Activated CD8-positive, alpha-beta T cell treated with anti-CD3 and anti-CD28 coated beads for 36 hours (primary cell): ENCODE measurements at regions not wholly inside any gene's neighbourhood (a gene's known extent, or its start where the extent isn't known, plus 50 kb on each side); places are given as distances from the start of the nearest gene placed in this dataset.

Experiments used
- ATAC-seq: fragments of 200-7000 bp; cut with Tn5 transposase; one replicate; pipeline ENCODE4 v1.10.0; 2021; ENCODE audit warnings: mild to moderate bottlenecking, moderate library complexity
- CTCF ChIA-PET: fragments of 350-600 bp; sonication (Branson Sonifier 250); formaldehyde crosslinking; loops from one replicate; lab custom pipeline; 2021; ENCODE audit warnings: antibody characterized with exemption; lab: Charles Lee
- POLR2A ChIA-PET: fragments of 350-600 bp; sonication (Branson Sonifier 250); formaldehyde crosslinking; loops from one replicate; lab custom pipeline; 2021; ENCODE audit warnings: antibody characterized with exemption; lab: Charles Lee
- DNase-seq: peaks from one replicate; pipeline ENCODE4 v3.0.0-alpha.2; 2020
- H3K27ac Mint-ChIP-seq: one replicate; pipeline ENCODE4 v1.8.0; 2021; ENCODE audit warnings: mild to moderate bottlenecking, mixed read lengths
- H3K27me3 Mint-ChIP-seq: one replicate; pipeline ENCODE4 v1.8.0; 2021; ENCODE audit warnings: mixed read lengths
- H3K36me3 Mint-ChIP-seq: one replicate; pipeline ENCODE4 v1.8.0; 2021; ENCODE audit warnings: low read depth, mixed read lengths
- H3K4me1 Mint-ChIP-seq: one replicate; pipeline ENCODE4 v1.8.0; 2021; ENCODE audit warnings: low read depth, mixed read lengths
- H3K4me3 Mint-ChIP-seq: one replicate; pipeline ENCODE4 v1.8.0; 2021; ENCODE audit warnings: mild to moderate bottlenecking, moderate library complexity, mixed read lengths
- H3K9me3 Mint-ChIP-seq: one replicate; pipeline ENCODE4 v1.8.0; 2021; ENCODE audit warnings: mixed read lengths
- CTCF ChIP-seq: fragments of 200-600 bp; IDR thresholded peaks from one replicate; pipeline ENCODE4 v1.8.0; 2022; ENCODE audit warnings: antibody characterized with exemption, mild to moderate bottlenecking
- intact Hi-C: fragments of 100-400 bp; cut with micrococcal nuclease; formaldehyde crosslinking; loops from one replicate; pipeline ENCODE4 v1.10.0; 2022

- Mint-ChIP-seq H3K4me3 (no peak overlapping the region), H3K36me3 (no peaks in the 10 kb centered on the region), H3K4me1 (no peaks in the 10 kb centered on the region), H3K9me3 (no peaks in the 10 kb centered on the region), H3K27ac (no peak overlapping the region), H3K27me3 (peaks cover 3% of the 10 kb centered on the region)
- intact Hi-C loops = no loop called here
- no peak for TF ChIP-seq CTCF
- ATAC-seq (no peak), DNase-seq (no peak)
- CTCF ChIA-PET = no interaction called here
- POLR2A ChIA-PET = no interaction called here
These were observed 424.4 kb downstream of the PMP22 start for GRCh38 chr17:14840616-14841231.

DNA sequence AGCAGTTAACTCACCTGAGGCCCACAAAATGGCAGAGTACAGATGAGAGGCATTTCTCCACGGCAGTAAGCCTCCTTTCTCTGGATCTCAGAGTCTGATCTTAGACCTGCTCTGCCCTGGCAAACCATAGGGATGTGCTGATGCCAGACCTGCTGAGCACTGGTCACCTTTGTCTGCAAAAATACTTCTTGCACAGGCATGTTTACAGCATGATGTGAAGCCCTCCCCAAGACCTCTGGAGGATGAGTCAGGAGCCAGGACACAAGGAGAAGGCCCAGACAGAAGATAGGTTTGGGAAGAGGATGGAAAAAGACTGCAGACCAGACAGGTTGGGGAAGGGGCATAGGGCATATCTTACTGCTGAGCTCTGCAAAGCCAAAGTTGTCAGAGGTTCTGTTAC is 426.6 kb downstream of the PMP22 start:
- ATAC-seq = no peak
- ChIA-PET POLR2A (no interaction called here), CTCF (no interaction called here)
- Mint-ChIP-seq H3K27ac (no peak overlapping the region), H3K4me3 (no peak overlapping the region), H3K4me1 (peaks cover 3% of the 10 kb centered on the region), H3K9me3 (peaks cover 3% of the 10 kb centered on the region), H3K36me3 (no peaks in the 10 kb centered on the region), H3K27me3 (peaks cover 3% of the 10 kb centered on the region)
- intact Hi-C loops = no loop called here
- DNase-seq = no peak
- TF ChIP-seq CTCF = no peak

- DNase-seq = peak; percentile 13
- no peaks in the 10 kb centered on the region for H3K36me3 Mint-ChIP-seq
- peaks cover 11% of the 10 kb centered on the region for H3K4me1 Mint-ChIP-seq
- peaks cover 3% of the 10 kb centered on the region for H3K9me3 Mint-ChIP-seq
- no peak overlapping the region for H3K27ac Mint-ChIP-seq
- TF ChIP-seq CTCF = no peak
- H3K4me3 Mint-ChIP-seq = no peak overlapping the region
- CTCF ChIA-PET = no interaction called here
- no peaks in the 10 kb centered on the region for H3K27me3 Mint-ChIP-seq
- no peak for ATAC-seq
- POLR2A ChIA-PET = no interaction called here
- intact Hi-C loops = no loop called here
These were observed 431.8 kb downstream of the PMP22 start for GRCh38 chr17:14833201-14833785.

DNA sequence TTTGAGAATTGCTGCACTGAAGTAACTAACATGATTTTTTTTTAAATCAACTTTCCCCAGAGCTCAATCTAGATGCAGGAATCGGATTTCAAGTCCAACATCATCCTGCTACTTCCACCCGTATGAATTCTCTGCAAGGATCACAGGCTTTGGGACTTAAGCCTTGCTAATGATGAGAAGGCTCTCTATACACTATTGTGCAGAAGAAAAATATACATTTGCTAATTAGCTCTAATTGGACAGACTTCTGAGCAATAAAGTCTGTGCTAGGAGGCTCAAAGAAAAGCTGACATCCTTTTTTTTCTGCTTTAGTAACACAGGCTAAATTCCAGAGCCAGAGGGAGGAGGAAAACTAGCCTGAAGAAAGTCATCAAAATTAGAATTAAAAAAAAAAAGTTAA is 433.6 kb downstream of the PMP22 start:
- no peaks in the 10 kb centered on the region for H3K27me3 Mint-ChIP-seq
- no peak overlapping the region for H3K4me3 Mint-ChIP-seq
- no peak overlapping the region for H3K27ac Mint-ChIP-seq
- no peak for ATAC-seq
- intact Hi-C loops = no loop called here
- no peaks in the 10 kb centered on the region for H3K36me3 Mint-ChIP-seq
- peaks cover 11% of the 10 kb centered on the region for H3K4me1 Mint-ChIP-seq
- ChIA-PET POLR2A (no interaction called here), CTCF (interaction anchor here (1.5 kb wide), 1 partner anchor 18 kb away, joined by 5 read pairs; no protein-coding TSS in a partner anchor)
- no peak for DNase-seq
- peaks cover 3% of the 10 kb centered on the region for H3K9me3 Mint-ChIP-seq
- no peak for TF ChIP-seq CTCF

GRCh38 chr17:14827396-14827919 is 437.7 kb downstream of the PMP22 start:
- H3K27ac Mint-ChIP-seq = no peak overlapping the region
- no peaks in the 10 kb centered on the region for H3K27me3 Mint-ChIP-seq

More at GRCh38 chr17:14827396-14827919, 437.7 kb downstream of the PMP22 start:
- no peak for DNase-seq
- ChIA-PET POLR2A (no interaction called here), CTCF (no interaction called here)
- no peaks in the 10 kb centered on the region for H3K36me3 Mint-ChIP-seq
- H3K9me3 Mint-ChIP-seq = peaks cover 3% of the 10 kb centered on the region
- TF ChIP-seq CTCF = no peak
- no peak overlapping the region for H3K4me3 Mint-ChIP-seq
- ATAC-seq = no peak
- intact Hi-C loops = no loop called here
- no peaks in the 10 kb centered on the region for H3K4me1 Mint-ChIP-seq
